Liver (tissue), 8 donors: ENCODE measurements at regions not wholly inside any gene's neighbourhood (a gene's known extent, or its start where the extent isn't known, plus 50 kb on each side); places are given as distances from the start of the nearest gene placed in this dataset.

Experiments used
- DNase-seq: peaks from one replicate; pipeline ENCODE4 v3.0.0-alpha.2; 2017; ENCODE audit warnings: low spot score
- H3K27ac ChIP-seq, 2 donors: one replicate each; pipeline ENCODE4 v1.7.0; 2013; ENCODE audit warnings: inconsistent platforms in 2 of 2, low read length in 2 of 2, control low read depth in 1 of 2, low read depth in 1 of 2, mild to moderate bottlenecking in 1 of 2
- H3K27me3 ChIP-seq, 4 donors: one replicate each; pipeline versions ENCODE4 v1.6.1 to v1.7.0; 2013; ENCODE audit warnings: low read length in 3 of 4, inconsistent platforms in 1 of 4, mild to moderate bottlenecking in 1 of 4, moderate library complexity in 1 of 4; ENCODE audit not compliant: control insufficient read depth in 4 of 4, insufficient read depth in 4 of 4
- H3K36me3 ChIP-seq, 4 donors: one replicate each; pipeline versions ENCODE4 v1.6.1 to v1.7.0; 2013; ENCODE audit warnings: low read length in 3 of 4, mild to moderate bottlenecking in 3 of 4, low read depth in 1 of 4, moderate library complexity in 1 of 4; ENCODE audit not compliant: control insufficient read depth in 4 of 4, insufficient read depth in 3 of 4
- H3K4me1 ChIP-seq, 4 donors: one replicate each; pipeline versions ENCODE4 v1.6.1 to v1.7.0; 2013; ENCODE audit warnings: low read length in 3 of 4, mild to moderate bottlenecking in 3 of 4, moderate library complexity in 1 of 4; ENCODE audit not compliant: control insufficient read depth in 4 of 4, insufficient read depth in 4 of 4
- H3K4me3 ChIP-seq, 3 donors: one replicate each; pipeline versions ENCODE4 v1.6.1 to v1.7.0; 2013; ENCODE audit warnings: low read length in 3 of 3, control low read depth in 1 of 3, low read depth in 1 of 3, mild to moderate bottlenecking in 1 of 3
- H3K9ac ChIP-seq, 2 donors: one replicate each; pipeline ENCODE4 v1.7.0; 2013; ENCODE audit warnings: low read length in 2 of 2, mild to moderate bottlenecking in 2 of 2, moderate library complexity in 2 of 2, control low read depth in 1 of 2, low read depth in 1 of 2
- H3K9me3 ChIP-seq, 4 donors: one replicate each; pipeline versions ENCODE4 v1.6.1 to v1.7.0; 2013; ENCODE audit warnings: low read length in 3 of 4; ENCODE audit not compliant: control insufficient read depth in 4 of 4
- EGR1 ChIP-seq, 2 donors: IDR thresholded peaks; 2 replicates each; pipeline ENCODE4 v1.6.1; 2016 to 2018; ENCODE audit warnings: antibody characterized with exemption in 2 of 2, low read depth in 2 of 2
- FOXA2 ChIP-seq: IDR thresholded peaks from 2 replicates; pipeline ENCODE4 v1.6.1; 2016; ENCODE audit warnings: antibody characterized with exemption
- HNF4A ChIP-seq, 2 donors: conservative IDR thresholded peaks; 2 replicates each; pipeline ENCODE4 v1.6.1; 2016; ENCODE audit warnings: antibody characterized with exemption in 2 of 2, mild to moderate bottlenecking in 2 of 2
- HNF4G ChIP-seq: IDR thresholded peaks from 2 replicates; pipeline ENCODE4 v1.6.1; 2016; ENCODE audit warnings: antibody characterized with exemption
- JUND ChIP-seq, 2 donors: IDR thresholded peaks; 2 replicates each; pipeline ENCODE4 v1.6.1; 2016; ENCODE audit warnings: antibody characterized with exemption in 2 of 2
- RAD21 ChIP-seq, 2 donors: IDR thresholded peaks; 2 replicates each; pipeline ENCODE4 v1.6.1; 2016; ENCODE audit warnings: antibody characterized with exemption in 2 of 2, mild to moderate bottlenecking in 2 of 2
- RXRA ChIP-seq, 2 donors: IDR thresholded peaks; 2 replicates each; pipeline ENCODE4 v1.6.1; 2017 to 2018; ENCODE audit warnings: antibody characterized with exemption in 2 of 2, mild to moderate bottlenecking in 1 of 2
- SP1 ChIP-seq: IDR thresholded peaks from 2 replicates; pipeline ENCODE4 v1.6.1; 2018; ENCODE audit warnings: antibody characterized with exemption, mild to moderate bottlenecking
- TAF1 ChIP-seq: conservative IDR thresholded peaks from 2 replicates; pipeline ENCODE4 v1.6.1; 2016; ENCODE audit warnings: antibody characterized with exemption, mild to moderate bottlenecking
- YY1 ChIP-seq: IDR thresholded peaks from 2 replicates; pipeline ENCODE4 v1.6.1; 2016; ENCODE audit warnings: antibody characterized with exemption, mild to moderate bottlenecking
- WGBS: extraction: QIAGEN DNeasy Blood & Tissue Kit; methylation state at CpG from one replicate; pipeline ENCODE4 v1.1.7; 2013; 5-methylcytosine and 5-hydroxymethylcytosine counted together
- TF ChIP-seq, protein P1 (sequence below): IDR thresholded peaks from 2 replicates; pipeline ENCODE4 v1.6.1; 2016; ENCODE audit warnings: antibody characterized with exemption
- TF ChIP-seq, protein P2 (sequence below): IDR thresholded peaks from 2 replicates; pipeline ENCODE4 v1.6.1; 2016; ENCODE audit warnings: antibody characterized with exemption, mild to moderate bottlenecking
- TF ChIP-seq, protein P3 (sequence below): fragments of 150-350 bp; IDR thresholded peaks from 2 replicates; pipeline ENCODE4 v1.5.1; 2017; ENCODE audit warnings: improper control_type of control experiment, low read depth, low read length; ENCODE audit not compliant: missing input control
- donor health status: healthy.
- donor health status: healthy.
- donor health status: healthy.
- donor health status: healthy.
- donor health status: healthy.

DNA sequence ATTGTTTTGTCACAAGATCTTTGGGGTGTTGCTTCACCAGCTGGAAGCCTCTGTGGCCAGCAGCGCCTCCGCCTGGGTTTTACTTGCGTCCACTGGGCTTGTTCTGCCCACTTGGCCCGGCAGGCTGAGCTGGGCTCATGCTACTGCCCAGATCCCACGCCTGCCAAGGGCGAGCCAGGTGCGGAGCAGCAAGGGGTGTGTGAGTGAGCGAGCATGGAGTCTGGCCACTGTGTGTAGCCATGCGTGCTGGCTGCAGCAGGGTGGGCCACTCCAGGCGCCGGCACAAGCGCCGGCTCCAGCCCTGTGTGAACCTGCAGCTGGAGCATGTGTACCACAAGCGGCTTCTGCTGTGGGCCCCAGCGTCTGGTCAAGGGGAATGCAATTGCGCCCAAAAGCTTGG is 416.5 kb upstream of the RGMA start:
- no peaks in the 10 kb centered on the region for H3K9me3 ChIP-seq
- no peak overlapping the region for H3K4me3 ChIP-seq
- no peak overlapping the region for H3K27ac ChIP-seq
- 90% methylated on average over 16 of the region's 16 CpGs for whole genome bisulfite sequencing
- DNase-seq, result no peak
- H3K27me3 ChIP-seq, result peaks cover 0 to 4% (median 0%) of the 10 kb centered on the region in 4 donors
- H3K9ac ChIP-seq, result no peak overlapping the region
- TF ChIP-seq FOXA2, result no peak
- no peak for TF ChIP-seq RAD21 (IDR thresholded peaks at IDR 0.05)
- no peak for TF ChIP-seq JUND (IDR thresholded peaks at IDR 0.05)
- TF ChIP-seq HNF4G, result no peak
- TF ChIP-seq, protein P1, sequence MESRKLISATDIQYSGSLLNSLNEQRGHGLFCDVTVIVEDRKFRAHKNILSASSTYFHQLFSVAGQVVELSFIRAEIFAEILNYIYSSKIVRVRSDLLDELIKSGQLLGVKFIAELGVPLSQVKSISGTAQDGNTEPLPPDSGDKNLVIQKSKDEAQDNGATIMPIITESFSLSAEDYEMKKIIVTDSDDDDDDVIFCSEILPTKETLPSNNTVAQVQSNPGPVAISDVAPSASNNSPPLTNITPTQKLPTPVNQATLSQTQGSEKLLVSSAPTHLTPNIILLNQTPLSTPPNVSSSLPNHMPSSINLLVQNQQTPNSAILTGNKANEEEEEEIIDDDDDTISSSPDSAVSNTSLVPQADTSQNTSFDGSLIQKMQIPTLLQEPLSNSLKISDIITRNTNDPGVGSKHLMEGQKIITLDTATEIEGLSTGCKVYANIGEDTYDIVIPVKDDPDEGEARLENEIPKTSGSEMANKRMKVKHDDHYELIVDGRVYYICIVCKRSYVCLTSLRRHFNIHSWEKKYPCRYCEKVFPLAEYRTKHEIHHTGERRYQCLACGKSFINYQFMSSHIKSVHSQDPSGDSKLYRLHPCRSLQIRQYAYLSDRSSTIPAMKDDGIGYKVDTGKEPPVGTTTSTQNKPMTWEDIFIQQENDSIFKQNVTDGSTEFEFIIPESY, result no peak
- TF ChIP-seq TAF1, result no peak
- TF ChIP-seq EGR1 (IDR thresholded peaks at IDR 0.05; ENCODE audit: low read depth in 2 of 2), result no peak
- no peak for TF ChIP-seq YY1
- no peak for TF ChIP-seq HNF4A (conservative IDR thresholded peaks at IDR 0.05)
- TF ChIP-seq SP1, result no peak
- no peak for TF ChIP-seq RXRA (IDR thresholded peaks at IDR 0.05)
- TF ChIP-seq, protein P2, sequence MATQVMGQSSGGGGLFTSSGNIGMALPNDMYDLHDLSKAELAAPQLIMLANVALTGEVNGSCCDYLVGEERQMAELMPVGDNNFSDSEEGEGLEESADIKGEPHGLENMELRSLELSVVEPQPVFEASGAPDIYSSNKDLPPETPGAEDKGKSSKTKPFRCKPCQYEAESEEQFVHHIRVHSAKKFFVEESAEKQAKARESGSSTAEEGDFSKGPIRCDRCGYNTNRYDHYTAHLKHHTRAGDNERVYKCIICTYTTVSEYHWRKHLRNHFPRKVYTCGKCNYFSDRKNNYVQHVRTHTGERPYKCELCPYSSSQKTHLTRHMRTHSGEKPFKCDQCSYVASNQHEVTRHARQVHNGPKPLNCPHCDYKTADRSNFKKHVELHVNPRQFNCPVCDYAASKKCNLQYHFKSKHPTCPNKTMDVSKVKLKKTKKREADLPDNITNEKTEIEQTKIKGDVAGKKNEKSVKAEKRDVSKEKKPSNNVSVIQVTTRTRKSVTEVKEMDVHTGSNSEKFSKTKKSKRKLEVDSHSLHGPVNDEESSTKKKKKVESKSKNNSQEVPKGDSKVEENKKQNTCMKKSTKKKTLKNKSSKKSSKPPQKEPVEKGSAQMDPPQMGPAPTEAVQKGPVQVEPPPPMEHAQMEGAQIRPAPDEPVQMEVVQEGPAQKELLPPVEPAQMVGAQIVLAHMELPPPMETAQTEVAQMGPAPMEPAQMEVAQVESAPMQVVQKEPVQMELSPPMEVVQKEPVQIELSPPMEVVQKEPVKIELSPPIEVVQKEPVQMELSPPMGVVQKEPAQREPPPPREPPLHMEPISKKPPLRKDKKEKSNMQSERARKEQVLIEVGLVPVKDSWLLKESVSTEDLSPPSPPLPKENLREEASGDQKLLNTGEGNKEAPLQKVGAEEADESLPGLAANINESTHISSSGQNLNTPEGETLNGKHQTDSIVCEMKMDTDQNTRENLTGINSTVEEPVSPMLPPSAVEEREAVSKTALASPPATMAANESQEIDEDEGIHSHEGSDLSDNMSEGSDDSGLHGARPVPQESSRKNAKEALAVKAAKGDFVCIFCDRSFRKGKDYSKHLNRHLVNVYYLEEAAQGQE, result no peak
- TF ChIP-seq, protein P3, sequence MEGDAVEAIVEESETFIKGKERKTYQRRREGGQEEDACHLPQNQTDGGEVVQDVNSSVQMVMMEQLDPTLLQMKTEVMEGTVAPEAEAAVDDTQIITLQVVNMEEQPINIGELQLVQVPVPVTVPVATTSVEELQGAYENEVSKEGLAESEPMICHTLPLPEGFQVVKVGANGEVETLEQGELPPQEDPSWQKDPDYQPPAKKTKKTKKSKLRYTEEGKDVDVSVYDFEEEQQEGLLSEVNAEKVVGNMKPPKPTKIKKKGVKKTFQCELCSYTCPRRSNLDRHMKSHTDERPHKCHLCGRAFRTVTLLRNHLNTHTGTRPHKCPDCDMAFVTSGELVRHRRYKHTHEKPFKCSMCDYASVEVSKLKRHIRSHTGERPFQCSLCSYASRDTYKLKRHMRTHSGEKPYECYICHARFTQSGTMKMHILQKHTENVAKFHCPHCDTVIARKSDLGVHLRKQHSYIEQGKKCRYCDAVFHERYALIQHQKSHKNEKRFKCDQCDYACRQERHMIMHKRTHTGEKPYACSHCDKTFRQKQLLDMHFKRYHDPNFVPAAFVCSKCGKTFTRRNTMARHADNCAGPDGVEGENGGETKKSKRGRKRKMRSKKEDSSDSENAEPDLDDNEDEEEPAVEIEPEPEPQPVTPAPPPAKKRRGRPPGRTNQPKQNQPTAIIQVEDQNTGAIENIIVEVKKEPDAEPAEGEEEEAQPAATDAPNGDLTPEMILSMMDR, result no peak
- H3K36me3 ChIP-seq, result no peaks in the 10 kb centered on the region
- H3K4me1 ChIP-seq, result no peaks in the 10 kb centered on the region

DNA sequence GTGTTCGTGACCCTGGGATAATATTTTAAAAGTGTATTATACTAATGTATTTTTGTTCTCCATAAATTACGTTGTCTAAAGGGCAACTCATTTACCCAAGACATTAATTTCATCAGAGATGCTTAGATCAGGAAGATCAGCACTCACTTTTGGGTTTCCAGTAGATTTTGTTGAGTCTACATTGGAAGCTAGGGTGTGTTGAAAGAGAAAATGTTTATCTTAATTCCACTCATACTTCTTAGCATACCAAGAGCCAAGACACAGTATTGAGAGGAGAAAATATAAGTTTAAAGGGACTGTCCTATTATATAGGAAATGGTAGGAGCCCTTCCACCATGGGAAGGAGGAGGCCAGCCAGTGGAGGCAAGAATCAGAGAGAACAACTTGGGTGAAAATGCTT is 412.9 kb upstream of the RGMA start:
- no peaks in the 10 kb centered on the region for H3K4me1 ChIP-seq
- no peaks in the 10 kb centered on the region for H3K9me3 ChIP-seq
- H3K9ac ChIP-seq, result no peak overlapping the region
- no peak overlapping the region for H3K4me3 ChIP-seq
- no peak for TF ChIP-seq EGR1 (IDR thresholded peaks at IDR 0.05; ENCODE audit: low read depth in 2 of 2)
- no peak for DNase-seq
- H3K27ac ChIP-seq, result no peak overlapping the region
- H3K36me3 ChIP-seq, result no peaks in the 10 kb centered on the region
- 68% methylated on average over 2 of the region's 2 CpGs for WGBS
- H3K27me3 ChIP-seq, result peaks cover 0 to 6% (median 0%) of the 10 kb centered on the region in 4 donors
